Ovary (tissue), 7 donors: ENCODE measurements at regions not wholly inside any gene's neighbourhood (a gene's known extent, or its start where the extent isn't known, plus 50 kb on each side); places are given as distances from the start of the nearest gene placed in this dataset.

ENCODE experiments used
- DNase-seq, 5 donors: peaks; one replicate each; pipeline ENCODE4 v3.0.0-alpha.2; 2019 to 2020
- H3K27ac ChIP-seq, 2 donors: fragments of 200-600 bp; one replicate each; pipeline versions ENCODE4 v1.5.1 to v1.8.0; 2019 to 2022
- H3K27me3 ChIP-seq: fragments of 200-600 bp; one replicate; pipeline ENCODE4 v1.8.0; 2022
- H3K36me3 ChIP-seq: fragments of 200-600 bp; sonication (generic); one replicate; pipeline ENCODE4 v1.5.1; 2019
- H3K4me1 ChIP-seq: one replicate; pipeline ENCODE4 v1.8.1; 2013; ENCODE audit warnings: mild to moderate bottlenecking, moderate library complexity; ENCODE audit not compliant: insufficient read depth
- H3K4me3 ChIP-seq: fragments of 200-600 bp; sonication (generic); one replicate; pipeline ENCODE4 v1.5.1; 2017
- H3K9me3 ChIP-seq, 2 donors: fragments of 200-600 bp in 1 of 2; sonication (generic) in 1 of 2; one replicate each; pipeline versions ENCODE4 v1.5.1 to v1.8.1; 2013 to 2019; ENCODE audit warnings: mild to moderate bottlenecking in 1 of 2, moderate library complexity in 1 of 2
- EP300 ChIP-seq: sonication (generic); formaldehyde crosslinking; IDR thresholded peaks from one replicate; pipeline ENCODE4 v1.6.1; 2017; ENCODE audit warnings: antibody characterized with exemption
- POLR2A ChIP-seq: fragments of 450-650 bp; IDR thresholded peaks from one replicate; pipeline ENCODE4 v1.6.1; 2017; ENCODE audit warnings: antibody characterized with exemption, mild to moderate bottlenecking, moderate library complexity
- WGBS, 3 donors: extraction: QIAGEN DNeasy Blood & Tissue Kit in 1 of 3; methylation state at CpG; one replicate each; pipeline versions ENCODE4 v1.1.5 to v1.1.7; 2013 to 2017; 5-methylcytosine and 5-hydroxymethylcytosine counted together
- intact Hi-C, 4 donors: fragments of 100-400 bp; cut with DNase I; formaldehyde crosslinking; loops; one replicate each; pipeline versions ENCODE4 v1.11.0 to v1.15.1; 2022 to 2023
- TF ChIP-seq, protein P1 (sequence below), 3 donors: fragments of 450-650 bp in 2 of 3; fragments of 200-600 bp in 1 of 3; IDR thresholded peaks; one replicate each; pipeline versions ENCODE4 v1.5.1 to v1.8.0; 2016 to 2022; ENCODE audit warnings: antibody characterized with exemption in 3 of 3, mild to moderate bottlenecking in 1 of 3
- donor health status: DM: no; HTN: no; CAD: no; lungs with moderate emphysema.
- donor health status: DM: no; HTN: no; CAD: no.
- donor health status: Bipolar disorder and iron deficiency.
- donor health status: DM: no; HTN: no; CAD: no.
- donor health status: DM: yes; HTN: yes; CAD: no.

DNA sequence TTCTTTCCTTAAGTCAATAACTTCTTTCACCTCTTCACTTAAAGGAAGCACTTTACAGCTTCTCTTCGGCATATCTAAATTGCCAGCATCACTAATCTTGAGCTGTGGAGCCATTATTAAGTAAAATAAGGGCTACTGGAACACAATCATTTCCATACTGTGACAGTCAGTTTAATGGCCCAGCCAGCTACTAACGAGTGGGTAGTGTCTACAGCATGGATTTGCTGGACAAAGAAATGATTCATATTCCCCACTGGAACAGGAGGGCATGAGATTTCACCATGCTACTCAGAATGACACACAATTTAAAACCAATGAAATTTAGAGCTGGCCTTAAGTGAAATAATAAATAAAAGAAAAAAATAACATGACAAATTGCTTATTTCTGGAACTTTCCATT, 72.1 kb downstream of the DDIT4L start:
- no peaks in the 10 kb centered on the region for H3K4me1 ChIP-seq
- H3K36me3 ChIP-seq = no peaks in the 10 kb centered on the region
- no peak for DNase-seq
- H3K4me3 ChIP-seq = no peak overlapping the region
- H3K27me3 ChIP-seq = no peaks in the 10 kb centered on the region
- TF ChIP-seq, protein P1, sequence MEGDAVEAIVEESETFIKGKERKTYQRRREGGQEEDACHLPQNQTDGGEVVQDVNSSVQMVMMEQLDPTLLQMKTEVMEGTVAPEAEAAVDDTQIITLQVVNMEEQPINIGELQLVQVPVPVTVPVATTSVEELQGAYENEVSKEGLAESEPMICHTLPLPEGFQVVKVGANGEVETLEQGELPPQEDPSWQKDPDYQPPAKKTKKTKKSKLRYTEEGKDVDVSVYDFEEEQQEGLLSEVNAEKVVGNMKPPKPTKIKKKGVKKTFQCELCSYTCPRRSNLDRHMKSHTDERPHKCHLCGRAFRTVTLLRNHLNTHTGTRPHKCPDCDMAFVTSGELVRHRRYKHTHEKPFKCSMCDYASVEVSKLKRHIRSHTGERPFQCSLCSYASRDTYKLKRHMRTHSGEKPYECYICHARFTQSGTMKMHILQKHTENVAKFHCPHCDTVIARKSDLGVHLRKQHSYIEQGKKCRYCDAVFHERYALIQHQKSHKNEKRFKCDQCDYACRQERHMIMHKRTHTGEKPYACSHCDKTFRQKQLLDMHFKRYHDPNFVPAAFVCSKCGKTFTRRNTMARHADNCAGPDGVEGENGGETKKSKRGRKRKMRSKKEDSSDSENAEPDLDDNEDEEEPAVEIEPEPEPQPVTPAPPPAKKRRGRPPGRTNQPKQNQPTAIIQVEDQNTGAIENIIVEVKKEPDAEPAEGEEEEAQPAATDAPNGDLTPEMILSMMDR (IDR thresholded peaks at IDR 0.05) = no peak
- TF ChIP-seq POLR2A (no peak), EP300 (no peak)
- intact Hi-C loops = no loop called here
- no peak overlapping the region for H3K27ac ChIP-seq
- H3K9me3 ChIP-seq = no peaks in the 10 kb centered on the region
- 60 to 68% (median 65%) methylated on average over 2 of the region's 2 CpGs for WGBS, 3 donors

DNA sequence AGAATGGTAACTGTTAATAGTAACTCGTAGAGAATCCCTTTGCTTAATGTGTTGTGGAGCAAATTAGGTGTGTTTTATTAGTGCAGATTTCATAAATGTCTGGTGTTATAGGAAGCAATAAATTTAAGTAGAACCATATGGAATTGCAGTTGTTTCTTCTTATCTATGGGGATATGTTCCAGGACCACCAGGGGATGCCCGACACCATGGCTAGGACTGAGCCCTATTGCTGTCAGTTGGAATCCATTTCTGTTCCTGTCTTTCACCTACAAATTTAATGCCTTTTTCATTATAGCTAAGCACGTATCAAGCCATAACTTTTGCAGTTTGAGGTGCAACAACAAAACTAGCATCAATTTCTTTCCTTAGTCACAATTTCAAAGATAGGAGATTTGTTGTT, 72.5 kb downstream of the DDIT4L start:
- Histone ChIP-seq H3K4me1 (no peaks in the 10 kb centered on the region), H3K27ac (no peak overlapping the region), H3K27me3 (no peaks in the 10 kb centered on the region), H3K4me3 (no peak overlapping the region), H3K36me3 (no peaks in the 10 kb centered on the region), H3K9me3 (no peaks in the 10 kb centered on the region)
- no peak for DNase-seq
- intact Hi-C loops = no loop called here
- 80 to 89% (median 87%) methylated on average over 3 of the region's 3 CpGs for WGBS, 3 donors
- TF ChIP-seq EP300 = no peak
- TF ChIP-seq POLR2A = no peak
- TF ChIP-seq, protein P1 (IDR thresholded peaks at IDR 0.05) = no peak

DNA sequence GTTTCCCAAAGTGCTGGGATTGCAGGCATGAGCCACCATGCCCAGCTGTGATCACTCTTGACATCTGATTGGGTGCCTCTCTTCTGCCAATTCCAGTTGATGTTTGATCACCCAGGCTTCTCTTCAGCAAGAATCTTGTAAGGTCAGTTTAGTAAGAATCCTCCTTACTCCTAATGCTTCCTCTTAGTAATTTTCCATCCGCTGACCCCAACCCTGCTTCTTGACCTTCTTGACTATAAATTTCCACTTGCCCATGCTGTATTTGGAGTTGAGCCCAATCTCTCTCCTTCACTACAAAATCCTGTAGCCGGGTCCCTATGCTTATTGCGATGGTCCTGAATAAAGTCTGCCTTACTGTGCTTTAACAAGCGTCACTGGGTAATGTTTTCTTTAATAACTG, 75.4 kb downstream of the DDIT4L start:
- Histone ChIP-seq H3K27ac (no peak overlapping the region), H3K9me3 (no peaks in the 10 kb centered on the region), H3K4me3 (no peak overlapping the region), H3K27me3 (no peaks in the 10 kb centered on the region), H3K4me1 (no peaks in the 10 kb centered on the region), H3K36me3 (no peaks in the 10 kb centered on the region)
- intact Hi-C loops = no loop called here
- TF ChIP-seq EP300 = no peak
- WGBS, 3 donors = 52 to 72% (median 67%) methylated on average over 4 of the region's 4 CpGs
- no peak for DNase-seq

DNA sequence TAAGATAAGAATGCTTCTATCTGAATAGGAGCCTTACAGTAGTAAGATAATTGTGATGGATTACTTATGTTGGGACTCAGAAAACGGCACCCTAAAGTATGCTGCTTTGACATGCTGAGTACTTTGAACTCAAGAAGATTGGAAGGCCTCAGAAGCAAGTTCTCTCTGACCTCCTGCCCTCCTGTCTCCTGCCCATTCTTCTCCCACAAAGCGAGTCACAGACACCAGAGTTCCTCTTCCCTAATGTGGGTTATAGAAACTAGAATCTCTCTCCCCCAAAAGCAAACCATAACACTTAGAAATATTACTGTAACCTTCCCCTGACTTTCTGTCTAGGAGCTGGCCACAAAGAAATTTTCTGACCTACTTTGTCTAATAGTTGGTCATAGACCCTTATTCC, 76.5 kb downstream of the DDIT4L start:
- intact Hi-C loops = no loop called here
- TF ChIP-seq EP300 (no peak), POLR2A (no peak)
- TF ChIP-seq, protein P1 (IDR thresholded peaks at IDR 0.05) = no peak
- H3K4me1 ChIP-seq = no peaks in the 10 kb centered on the region
- no peaks in the 10 kb centered on the region for H3K9me3 ChIP-seq
- no peak overlapping the region for H3K4me3 ChIP-seq
- H3K27me3 ChIP-seq = no peaks in the 10 kb centered on the region
- no peaks in the 10 kb centered on the region for H3K36me3 ChIP-seq
- WGBS, 3 donors = 71 to 76% (median 72%) methylated on average over 2 of the region's 2 CpGs
- no peak overlapping the region for H3K27ac ChIP-seq
- no peak for DNase-seq

DNA sequence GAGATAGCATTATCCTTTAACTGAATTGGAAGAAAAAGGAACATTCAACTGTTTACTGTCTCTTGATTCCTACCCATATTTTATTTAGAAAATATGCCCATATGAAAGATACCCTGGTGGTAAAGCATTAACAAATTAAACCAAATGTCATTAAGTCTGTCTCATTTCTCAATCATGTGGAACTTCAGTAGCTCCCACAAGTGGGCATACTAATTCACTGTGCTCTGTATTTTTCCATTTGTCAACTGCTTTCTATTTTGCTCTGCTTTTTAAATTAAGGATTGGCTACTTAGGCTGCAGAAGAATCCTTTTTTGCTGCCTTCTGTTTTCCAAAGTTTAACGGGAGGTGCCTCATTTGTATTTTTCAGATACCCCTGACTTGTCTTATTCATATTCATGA, 77.2 kb downstream of the DDIT4L start:
- no peak overlapping the region for H3K27ac ChIP-seq

More for the DNA sequence above, 77.2 kb downstream of the DDIT4L start:
- TF ChIP-seq EP300 = no peak
- TF ChIP-seq, protein P1 (IDR thresholded peaks at IDR 0.05) = no peak
- no peak for TF ChIP-seq POLR2A
- no peaks in the 10 kb centered on the region for H3K4me1 ChIP-seq
- intact Hi-C loops = no loop called here
- WGBS, 3 donors = 69 to 87% (median 76%) methylated on average over 1 of the region's 1 CpG
- H3K36me3 ChIP-seq = no peaks in the 10 kb centered on the region
- H3K9me3 ChIP-seq = no peaks in the 10 kb centered on the region
- no peak for DNase-seq
- no peaks in the 10 kb centered on the region for H3K27me3 ChIP-seq
- H3K4me3 ChIP-seq = no peak overlapping the region
